ENCODE measurements at regions not wholly inside any gene's neighbourhood (a gene's known extent, or its start where the extent isn't known, plus 50 kb on each side); places are given as distances from the start of the nearest gene placed in this dataset.
"Not testable (repeated sequence)": the region's sequence is repeated elsewhere in the genome, so short reads cannot be mapped to it uniquely, and the experiment has no call there.

DNA sequence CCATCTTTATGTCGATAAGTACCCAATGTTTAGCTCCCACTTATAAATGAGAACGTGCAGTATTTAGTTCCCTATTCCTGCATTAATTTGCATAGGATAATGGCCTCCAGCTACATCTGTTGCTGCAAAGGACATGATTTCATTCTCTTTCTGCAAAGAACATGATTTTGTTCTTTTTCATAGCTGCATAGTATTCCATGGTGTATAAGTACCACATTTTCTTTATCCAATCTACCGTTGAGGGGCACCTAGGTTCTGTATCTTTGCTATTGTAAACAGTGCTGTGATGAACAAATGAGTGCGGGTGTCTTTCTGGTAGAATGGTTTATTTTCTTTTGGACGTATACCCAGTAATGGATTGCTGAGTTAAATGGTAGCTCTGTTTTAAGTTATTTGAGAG is 63.0 kb downstream of the HLX start:
- DNase-seq (ENCODE audit: low spot score): no peak

- DNase-seq (ENCODE audit: low spot score): not testable (repeated sequence)
These were observed 63.7 kb downstream of the HLX start for GRCh38 chr1:220942914-220943313.

DNA sequence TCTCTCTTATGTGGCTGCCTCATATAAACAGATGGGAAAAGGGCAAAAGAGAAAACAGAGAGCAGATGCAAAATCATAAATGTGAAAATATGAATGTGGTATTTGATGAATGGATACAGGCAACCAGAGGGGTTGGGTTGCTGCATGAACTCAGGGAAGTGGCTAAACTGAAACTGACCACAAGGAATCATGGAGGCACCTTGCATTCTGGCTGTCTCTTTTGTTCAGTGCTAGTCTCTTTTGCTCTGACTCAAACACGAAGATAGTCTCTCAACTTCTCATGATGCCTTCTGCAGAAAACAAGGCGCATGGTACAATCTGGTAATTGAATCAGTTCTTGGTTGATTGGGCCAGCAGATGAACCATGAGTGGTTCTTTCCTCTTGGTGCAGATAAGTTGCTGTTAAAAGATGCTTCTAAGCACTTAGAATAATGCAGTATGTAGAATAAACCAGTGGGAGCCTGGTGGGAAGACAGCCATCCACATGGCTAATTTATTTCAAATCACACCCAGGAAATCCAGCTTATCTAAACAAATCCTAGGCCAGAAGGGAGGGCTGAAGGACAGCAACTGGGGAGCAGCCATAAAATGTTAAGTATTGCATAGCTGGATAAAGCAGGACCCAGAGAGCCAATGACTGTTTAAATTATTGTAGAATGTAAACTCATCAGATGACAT is 64.2 kb downstream of the HLX start:
- DNase-seq (ENCODE audit: low spot score): no peak

- DNase-seq (ENCODE audit: low spot score): no peak
These were observed 71.3 kb downstream of the HLX start for GRCh38 chr1:220950576-220950975.

DNA sequence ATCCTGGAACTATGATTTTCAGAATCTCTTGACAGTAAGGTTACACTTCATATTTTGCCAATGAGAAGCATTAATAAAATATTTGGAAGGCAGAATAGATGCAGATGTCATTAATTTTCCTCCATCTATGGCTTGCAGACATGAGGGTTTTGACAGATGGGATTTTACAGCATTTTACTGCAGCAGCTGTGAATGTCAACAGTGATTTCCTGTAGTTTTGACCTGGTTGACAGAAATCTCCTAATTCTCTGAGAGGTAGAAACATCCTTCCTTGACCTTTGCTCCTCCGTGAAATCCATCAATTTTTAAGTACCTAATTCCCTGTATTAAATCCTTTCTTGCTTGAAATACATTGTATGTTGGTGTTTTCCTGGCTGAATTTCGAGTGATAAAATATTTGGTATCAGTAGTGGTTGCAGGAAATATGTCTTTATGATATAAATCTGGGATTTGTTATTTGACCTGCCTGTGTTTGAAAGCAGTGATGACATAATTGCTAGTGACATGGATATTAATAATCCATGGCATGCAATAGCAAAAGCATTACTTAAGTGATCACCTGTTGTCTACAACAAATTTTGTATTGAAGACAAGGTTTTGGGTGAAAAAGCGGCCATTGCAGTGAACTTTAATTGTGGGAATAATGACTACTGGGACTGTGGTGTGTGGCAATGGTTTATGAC is 73.9 kb downstream of the HLX start:
- no peak for DNase-seq (ENCODE audit: low spot score)

GRCh38 chr1:220954321-220955075 is 75.3 kb downstream of the HLX start:
- no peak for DNase-seq (ENCODE audit: low spot score)

GRCh38 chr1:220955116-220955515 is 75.9 kb downstream of the HLX start:
- DNase-seq (ENCODE audit: low spot score): no peak

- DNase-seq (ENCODE audit: low spot score): no peak
These were observed 77.4 kb downstream of the HLX start for GRCh38 chr1:220956501-220957232.

- DNase-seq (ENCODE audit: low spot score): peak; percentile 15
These were observed 78.0 kb downstream of the HLX start for GRCh38 chr1:220957233-220957605.

DNA sequence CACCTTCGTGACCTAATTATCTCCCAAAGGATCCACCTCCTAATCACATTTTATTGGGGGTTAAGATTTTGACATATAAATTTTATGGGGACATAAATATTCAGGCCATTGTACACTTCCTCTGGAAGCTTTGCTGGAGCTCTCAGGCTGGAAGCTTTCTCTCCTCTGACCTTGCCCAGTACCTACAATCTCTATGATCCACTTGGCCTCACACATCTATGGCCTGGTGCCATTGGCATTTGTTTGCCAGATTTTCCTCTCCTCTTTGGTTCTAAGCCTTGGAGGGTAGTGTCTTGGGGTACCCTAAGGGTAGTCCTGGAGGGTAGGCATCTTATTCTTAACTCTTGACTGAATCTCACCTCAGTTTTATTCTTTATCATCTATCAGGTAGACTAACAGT is 79.0 kb downstream of the HLX start:
- no peak for DNase-seq (ENCODE audit: low spot score)

DNA sequence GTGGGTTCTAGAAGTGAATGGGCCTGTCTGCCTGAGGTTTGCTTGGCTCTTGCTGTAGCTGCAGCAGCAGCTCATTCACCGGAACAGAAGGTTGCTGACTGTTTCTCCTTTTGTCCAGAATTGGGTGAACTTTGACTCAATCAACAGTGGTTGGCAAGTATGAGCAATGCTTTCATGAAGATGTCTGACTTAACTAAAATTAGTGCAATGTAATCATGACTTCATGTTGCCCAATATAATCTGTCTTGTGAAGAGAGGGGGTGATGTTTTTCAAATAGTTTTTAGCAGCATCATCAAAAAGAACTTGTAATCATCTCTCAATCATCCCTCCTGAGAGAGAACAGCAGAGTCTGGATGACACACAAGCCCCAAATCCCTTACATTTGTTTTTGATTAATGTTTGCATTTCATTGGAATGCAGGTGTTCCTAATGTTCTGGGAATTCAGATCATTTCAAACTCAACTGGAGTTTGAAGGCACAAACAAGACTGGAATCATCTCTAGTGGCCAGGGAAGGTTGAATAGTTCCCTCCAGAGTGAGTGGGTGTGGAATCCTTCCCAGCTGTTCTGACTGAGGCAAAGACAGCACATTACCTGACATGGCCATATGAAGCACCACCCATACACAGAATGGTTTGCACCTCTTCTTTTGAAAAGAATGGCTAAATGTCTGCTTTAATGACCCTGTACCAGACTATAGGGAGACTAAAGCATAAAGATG is 82.9 kb downstream of the HLX start:
- DNase-seq (ENCODE audit: low spot score): no peak

DNA sequence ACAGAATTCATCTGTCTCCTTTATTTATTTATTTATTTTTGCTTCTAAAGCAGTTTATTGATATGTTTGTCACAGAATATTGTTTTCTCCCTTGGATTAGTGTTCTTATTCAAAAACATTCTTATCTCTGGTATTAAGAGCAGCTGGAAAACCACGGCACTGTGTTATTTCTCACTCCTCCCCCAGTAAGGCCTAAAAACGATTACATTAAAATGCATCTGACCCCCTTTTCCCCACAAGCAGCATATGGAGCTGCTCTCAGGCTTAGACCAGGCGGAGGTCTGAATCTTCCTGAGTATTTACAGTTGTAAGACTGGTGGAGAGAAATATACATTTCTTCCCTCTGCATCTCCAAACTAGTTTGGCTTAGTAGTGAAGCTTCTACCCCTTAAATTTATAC is 86.8 kb downstream of the HLX start:
- DNase-seq (ENCODE audit: low spot score): no peak

DNA sequence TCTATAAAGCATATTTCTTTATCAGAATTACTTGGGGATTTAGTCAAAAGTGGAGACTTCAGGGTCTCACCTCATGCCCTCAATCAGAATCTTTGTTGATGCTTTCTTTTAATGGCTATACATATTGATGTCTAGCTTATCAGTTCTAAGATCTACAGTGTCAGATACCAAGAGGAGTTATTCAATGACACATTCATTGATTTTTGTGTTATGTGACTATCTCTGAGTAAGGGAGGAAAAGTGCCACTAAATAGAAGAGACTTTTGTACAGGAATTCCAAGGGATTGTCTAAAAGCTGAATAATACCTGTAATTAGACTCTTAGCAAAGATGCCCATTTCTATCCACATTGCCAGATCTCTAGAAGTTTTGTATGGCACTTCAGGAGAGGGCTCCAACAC is 87.2 kb downstream of the HLX start:
- DNase-seq (ENCODE audit: low spot score): no peak

DNA sequence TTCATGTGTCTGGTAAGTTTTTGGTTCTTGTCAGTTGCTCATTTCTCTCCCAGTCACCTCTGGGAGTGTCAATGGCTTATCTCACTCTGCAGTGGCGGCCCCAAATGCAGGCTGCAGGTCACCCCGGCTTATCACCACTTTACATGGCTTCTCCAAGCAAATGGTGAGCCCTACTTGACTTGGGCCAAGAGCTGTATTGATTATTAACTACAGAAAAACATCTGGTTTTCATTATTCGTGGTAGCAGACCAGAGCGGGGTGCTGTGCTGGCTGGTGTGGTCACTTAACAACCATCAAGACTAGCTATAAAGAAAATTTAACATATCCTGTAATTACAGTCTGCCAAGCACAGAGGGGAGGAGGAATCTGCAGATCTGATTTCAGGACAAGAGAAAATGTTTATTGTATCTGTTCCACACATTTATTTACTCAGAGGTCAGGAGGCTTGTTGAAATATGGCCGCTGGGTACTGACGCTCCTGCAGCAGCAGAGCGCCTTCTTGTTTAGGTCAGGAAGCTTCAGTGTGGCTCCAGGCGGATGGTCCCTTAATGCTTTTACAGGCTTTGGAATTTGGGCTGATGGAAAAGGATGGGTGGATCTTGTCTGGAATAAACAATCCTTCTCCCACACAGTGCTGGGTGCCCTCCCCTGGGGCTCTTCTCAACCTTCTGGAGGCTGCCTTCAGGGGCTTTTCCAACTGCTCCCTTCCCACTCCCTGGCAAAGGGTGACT is 87.8 kb downstream of the HLX start:
- no peak for DNase-seq (ENCODE audit: low spot score)

- no peak for DNase-seq (ENCODE audit: low spot score)
These were observed 88.7 kb downstream of the HLX start for GRCh38 chr1:220967911-220968310.

- DNase-seq (ENCODE audit: low spot score): not testable (repeated sequence)
These were observed 90.0 kb downstream of the HLX start for GRCh38 chr1:220969281-220969680.

DNA sequence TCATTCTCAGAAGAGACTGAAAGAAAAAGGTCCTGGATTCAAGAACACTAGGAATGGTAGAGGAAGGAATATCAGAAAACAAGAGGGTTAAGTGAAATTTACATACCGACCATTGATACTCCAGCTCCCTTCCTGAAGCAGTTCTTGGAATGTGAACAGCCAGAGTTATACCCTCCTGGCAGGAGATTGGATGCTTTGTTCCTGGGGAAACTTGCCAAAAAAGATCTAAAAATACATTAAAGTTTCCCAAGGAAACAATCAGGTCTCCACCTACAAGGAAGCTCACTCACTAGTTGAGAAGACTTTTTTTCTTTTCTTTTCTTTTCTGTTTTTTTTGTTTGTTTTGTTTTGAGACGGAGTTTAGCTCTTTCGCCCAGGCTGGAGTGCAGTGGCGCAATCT is 91.1 kb downstream of the HLX start:
- no peak for DNase-seq (ENCODE audit: low spot score)

DNA sequence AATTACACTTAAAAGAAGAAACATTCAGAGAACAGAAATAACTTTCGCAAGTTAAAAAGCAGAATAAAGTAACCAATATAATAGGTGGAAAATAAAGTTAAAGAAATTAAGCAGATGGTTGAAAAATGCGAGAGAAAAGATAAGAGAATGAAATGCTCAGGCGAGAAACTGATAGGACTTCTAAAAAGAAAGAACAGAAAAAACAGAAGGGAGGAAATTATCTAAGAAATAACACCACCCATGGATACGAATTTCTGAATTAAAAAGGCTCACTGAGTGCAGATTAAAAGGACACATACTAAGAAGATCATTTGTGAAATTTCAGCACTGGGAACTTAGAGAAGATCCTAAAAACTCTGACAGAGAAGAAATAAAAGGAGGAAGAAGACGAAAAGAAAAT is 92.0 kb downstream of the HLX start:
- no peak for DNase-seq (ENCODE audit: low spot score)

DNA sequence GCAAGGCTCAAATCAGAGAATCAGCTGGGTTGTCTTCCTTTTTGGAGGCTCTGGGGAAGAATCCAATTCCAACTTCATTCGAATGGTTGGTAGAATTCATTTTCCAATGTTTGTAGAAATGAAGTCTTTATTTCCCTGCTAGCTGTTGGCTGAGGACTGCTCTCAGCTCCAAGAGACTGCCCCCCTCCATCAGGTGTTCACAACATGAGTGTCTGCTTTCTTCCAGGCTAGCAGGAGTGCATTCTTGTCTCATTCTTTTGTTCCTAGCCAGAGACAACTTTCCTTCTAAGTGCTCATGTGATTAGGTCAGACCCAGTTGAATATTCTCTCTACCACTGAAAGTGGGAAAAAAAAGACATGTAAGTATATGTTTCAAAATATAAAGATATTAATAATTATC is 95.2 kb downstream of the HLX start:
- no peak for DNase-seq (ENCODE audit: low spot score)

DNA sequence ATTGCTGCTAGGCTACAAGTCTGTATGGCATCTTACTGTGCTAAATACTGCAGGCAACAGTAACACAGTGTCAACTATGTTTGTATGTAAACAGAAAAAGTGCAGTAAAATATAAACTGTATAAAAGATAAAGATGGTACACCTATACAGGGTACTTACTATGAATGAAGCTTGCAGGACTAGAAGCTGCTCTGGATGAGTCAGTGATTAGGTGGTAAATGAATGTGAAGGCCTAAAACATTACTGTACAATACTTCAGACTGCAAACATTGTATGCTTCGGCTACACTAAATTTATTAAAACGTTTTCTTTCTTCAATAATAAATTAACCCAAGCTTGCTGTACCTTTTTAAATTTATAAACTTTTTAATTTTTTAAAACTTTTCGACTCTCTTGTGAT is 97.1 kb downstream of the HLX start:
- no peak for DNase-seq (ENCODE audit: low spot score)

DNA sequence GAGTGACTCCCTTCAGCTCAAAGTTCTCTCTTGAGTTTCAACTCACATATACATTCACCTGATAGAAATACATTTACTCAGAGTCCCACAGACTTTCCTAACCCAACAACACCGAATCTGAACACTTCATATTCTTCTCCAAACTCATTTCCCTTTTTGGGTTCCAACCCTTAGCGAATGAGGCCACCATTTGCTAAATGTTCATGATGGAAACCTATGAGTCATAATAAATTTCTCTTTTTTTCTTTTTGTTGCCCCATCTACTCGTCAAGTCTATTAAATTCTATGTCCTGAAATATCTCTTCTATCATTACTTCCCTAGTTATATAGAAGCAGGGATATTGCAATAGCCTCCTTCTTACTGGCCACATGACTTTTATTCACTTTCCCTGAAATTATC is 100.1 kb downstream of the HLX start:
- no peak for DNase-seq (ENCODE audit: low spot score)
